GM12874 (cell line): ENCODE measurements at regions not wholly inside any gene's neighbourhood (a gene's known extent, or its start where the extent isn't known, plus 50 kb on each side); places are given as distances from the start of the nearest gene placed in this dataset.
A peak's percentile ranks its signal among the peaks of the same experiment; 100 is the strongest.

Experiments used
- TF ChIP-seq, protein P1 (sequence below): IDR thresholded peaks from 2 replicates; pipeline ENCODE4 v1.5.1; 2011; ENCODE audit warnings: low read depth, mild to moderate bottlenecking, control low read depth, low read length, moderate library complexity; ENCODE audit not compliant: insufficient read depth

DNA sequence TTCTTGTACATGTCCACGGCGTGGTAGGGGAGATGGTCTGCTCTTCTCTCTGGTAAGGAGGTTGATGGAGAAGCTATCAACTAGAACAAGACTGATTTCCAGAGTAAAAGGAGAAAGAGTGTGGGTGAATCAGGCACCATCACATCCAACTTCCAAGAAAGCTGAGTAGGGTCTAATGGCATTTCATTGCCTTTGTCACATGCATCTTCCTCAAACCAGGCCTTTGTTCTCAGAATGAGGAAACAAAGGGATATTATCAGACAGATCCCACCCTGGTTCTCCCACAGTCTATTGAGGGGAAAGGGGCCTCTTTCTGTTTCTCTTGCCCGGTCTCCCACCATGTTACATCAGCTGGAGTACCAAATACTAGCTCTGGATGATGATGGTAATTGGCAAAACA, 160.2 kb upstream of the RBPJ start:
- TF ChIP-seq, protein P1, sequence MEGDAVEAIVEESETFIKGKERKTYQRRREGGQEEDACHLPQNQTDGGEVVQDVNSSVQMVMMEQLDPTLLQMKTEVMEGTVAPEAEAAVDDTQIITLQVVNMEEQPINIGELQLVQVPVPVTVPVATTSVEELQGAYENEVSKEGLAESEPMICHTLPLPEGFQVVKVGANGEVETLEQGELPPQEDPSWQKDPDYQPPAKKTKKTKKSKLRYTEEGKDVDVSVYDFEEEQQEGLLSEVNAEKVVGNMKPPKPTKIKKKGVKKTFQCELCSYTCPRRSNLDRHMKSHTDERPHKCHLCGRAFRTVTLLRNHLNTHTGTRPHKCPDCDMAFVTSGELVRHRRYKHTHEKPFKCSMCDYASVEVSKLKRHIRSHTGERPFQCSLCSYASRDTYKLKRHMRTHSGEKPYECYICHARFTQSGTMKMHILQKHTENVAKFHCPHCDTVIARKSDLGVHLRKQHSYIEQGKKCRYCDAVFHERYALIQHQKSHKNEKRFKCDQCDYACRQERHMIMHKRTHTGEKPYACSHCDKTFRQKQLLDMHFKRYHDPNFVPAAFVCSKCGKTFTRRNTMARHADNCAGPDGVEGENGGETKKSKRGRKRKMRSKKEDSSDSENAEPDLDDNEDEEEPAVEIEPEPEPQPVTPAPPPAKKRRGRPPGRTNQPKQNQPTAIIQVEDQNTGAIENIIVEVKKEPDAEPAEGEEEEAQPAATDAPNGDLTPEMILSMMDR: no peak

DNA sequence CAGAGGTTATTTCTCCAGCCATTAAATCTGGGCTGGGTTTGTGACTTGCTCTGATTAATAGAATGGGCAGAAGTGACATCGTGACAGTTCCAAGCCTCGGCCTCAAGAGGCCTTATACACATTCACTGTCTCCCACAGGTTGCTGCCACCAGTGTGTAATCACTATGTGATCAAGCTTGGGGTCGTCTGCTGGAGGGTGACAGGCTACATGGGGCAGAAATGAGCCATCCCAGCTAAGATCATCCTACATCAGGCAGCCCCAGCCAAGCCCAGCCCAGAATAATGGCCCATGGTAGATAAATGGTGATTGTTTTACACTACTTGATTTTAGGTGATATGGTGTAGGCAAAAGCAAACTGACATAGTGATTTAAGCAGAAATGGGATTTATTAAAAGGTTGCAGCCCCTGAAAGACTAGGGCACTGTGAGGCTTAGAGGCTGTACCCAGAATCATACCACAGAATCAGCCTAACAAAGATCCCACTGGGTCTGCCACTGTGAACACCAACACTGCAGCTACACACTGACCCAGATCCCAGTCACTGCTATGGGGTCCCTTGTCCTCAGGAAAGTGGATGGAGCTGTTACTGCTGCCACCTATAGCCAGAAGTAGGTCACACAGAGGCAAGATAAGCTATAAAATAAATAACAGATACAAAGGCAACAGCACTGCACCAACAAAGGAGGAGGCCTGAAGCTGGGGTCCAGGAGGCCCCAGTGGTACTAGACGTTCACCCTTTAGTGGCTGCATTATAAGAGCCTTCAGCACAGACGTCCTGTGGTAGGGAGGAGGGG, 159.6 kb upstream of the RBPJ start:
- TF ChIP-seq, protein P1: 0 out of 2 replicates have a peak, but pooled peaks have one; percentile 13

DNA sequence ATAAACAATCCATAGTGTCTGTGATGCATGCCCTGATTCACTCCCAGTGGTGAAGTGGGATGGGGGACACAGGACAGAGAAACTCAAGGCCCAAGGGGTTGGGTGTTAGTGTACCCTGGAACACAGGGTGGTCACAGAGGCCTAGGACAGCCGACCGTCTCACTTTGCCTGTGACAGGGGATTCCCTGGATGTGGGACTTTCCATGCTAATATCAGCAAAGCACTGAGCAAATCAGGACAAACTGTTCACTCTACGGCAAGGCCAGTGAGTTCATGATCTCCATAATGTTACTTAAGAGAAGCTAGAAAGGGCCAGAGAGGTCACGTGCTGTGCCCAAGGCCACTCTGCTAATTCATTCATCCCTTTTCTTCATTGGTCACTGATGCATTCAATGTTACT, 158.7 kb upstream of the RBPJ start:
- TF ChIP-seq, protein P1: no peak

DNA sequence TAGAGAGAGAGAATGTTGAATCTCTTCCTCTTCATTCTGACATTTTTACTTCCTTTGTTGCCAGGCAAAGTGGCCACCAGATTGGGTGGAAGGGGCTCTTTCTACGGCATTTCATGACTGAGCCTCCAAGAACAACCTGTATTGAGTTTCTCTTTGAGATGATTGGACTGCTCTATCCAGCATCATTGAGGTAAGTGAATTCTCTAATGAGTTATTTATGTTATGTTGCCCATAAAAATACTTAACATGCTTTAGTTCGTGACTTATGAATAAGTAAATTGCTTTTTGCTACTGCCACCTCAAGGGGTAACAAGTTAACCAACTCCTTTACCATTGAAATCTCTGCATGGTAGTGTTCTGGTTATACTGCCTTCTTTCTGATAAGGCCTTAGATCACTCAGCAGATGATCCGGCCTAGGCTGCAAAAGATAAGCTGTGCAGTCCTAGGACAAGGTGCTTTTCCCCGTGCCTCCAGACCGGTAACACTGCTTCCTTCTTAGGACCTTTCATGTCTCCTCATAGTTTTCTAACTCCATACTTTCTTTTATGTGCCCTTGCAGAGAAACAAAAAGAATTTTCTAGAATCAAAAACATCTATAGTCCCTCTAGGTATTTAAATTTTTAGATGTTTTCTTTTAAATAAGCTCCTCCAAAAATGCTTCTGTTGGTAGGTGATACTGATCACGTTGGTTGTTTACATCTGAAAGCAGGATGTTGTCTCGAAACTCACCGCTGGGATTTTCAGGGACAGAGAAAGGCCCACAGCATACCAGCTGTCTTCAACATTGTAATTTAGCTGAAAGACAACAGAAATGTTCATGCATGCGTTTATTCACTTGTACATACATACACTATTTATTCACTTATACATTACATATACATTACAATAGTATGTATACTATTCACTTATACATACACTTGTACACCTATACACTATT, 157.1 kb upstream of the RBPJ start:
- TF ChIP-seq, protein P1: no peak

DNA sequence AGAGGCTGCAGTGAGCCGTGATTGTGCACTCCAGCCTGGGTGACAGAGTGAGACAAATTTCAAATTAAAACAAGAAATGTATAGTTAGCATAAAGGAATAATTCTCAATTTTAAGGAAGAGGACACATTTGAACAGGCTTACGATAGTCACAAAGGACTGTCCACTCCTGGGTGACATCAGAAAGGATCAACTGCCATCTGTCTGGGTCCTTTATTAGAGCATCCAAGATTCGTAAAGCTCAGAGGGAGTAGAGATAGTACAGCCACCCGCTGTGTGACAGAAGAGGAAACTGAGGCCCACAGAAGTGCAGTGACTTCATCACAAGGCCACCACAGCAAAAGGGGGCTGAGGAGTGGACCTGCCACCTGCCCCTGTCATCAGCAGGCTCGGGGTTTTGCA, 149.3 kb upstream of the RBPJ start:
- TF ChIP-seq, protein P1: no peak

DNA sequence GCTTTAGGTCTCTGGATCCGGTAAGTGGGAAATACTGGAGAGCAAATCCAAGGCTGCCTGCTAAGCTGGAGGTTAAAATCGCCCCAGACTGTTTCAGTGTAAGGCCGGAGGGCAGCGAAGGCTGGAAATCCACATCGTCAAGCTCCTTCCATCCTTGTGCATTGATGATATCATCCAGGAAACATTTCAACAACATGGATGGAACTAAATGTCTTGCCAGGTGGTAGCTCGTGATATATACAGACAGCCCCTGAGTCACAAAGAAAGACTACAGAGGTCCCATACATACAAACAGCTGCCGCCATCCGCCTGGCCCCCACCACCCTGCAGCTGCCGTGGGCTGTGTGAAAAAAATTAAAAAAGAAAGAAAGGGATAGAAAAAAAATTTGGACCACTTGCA, 148.9 kb upstream of the RBPJ start:
- TF ChIP-seq, protein P1: no peak

DNA sequence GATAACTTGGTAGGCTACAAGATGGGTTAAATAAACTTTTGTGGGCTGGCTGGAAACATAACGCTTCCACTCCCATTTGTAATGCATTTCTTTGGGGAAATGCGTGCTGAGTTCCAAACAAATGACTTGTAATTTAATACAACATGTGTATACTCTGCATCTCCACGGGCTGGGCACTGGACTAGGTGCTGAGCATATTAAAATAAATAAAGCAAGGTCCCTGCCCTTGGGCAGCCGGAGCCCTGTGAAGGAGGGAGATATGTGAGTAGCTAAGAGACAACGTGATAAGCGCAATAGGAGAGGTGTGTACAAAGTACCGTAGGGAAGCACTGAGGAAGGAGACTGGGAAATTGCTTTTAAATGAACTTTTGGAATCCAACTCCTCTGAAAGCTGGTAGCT, 147.2 kb upstream of the RBPJ start:
- TF ChIP-seq, protein P1: no peak
